ENCODE measurements at regions not wholly inside any gene's neighbourhood (a gene's known extent, or its start where the extent isn't known, plus 50 kb on each side); places are given as distances from the start of the nearest gene placed in this dataset.
A peak's percentile ranks its signal among the peaks of the same experiment; 100 is the strongest.

DNA sequence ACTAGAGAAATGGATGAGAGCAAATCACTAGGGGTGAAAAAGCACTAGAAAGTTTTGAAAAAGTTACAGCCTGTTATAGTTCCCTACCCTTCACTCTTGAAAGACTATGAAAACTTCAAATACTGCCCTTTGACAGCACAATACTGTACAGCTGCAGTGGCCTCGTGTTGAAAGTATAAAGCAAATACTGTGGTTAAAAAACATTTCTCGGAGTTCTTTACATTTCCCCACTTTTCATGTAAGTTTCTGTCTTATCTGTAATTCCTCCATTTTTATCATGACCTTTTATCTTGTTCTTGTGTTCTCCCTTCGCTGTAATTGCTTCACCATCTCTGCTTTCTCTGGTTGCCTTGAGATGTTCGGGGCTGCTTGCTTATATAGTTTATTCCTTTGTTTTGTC, 423.8 kb upstream of the CFAP20DC start:
- no peaks in the 10 kb centered on the region for H3K36me3 ChIP-seq (ENCODE audit: control insufficient read depth, insufficient read depth, low read length)
- no peak for DNase-seq
- H3K27me3 ChIP-seq (ENCODE audit: control insufficient read depth, insufficient read depth, low read length): no peaks in the 10 kb centered on the region
- 35% methylated on average over 3 of the region's 4 CpGs for WGBS (ENCODE audit: insufficient coverage, low lambda C conversion rate)
- no peaks in the 10 kb centered on the region for H3K9me3 ChIP-seq (ENCODE audit: control insufficient read depth, low read depth, low read length)
- no peak overlapping the region for H3K4me3 ChIP-seq (ENCODE audit: low read length)
- no peaks in the 10 kb centered on the region for H3K4me1 ChIP-seq (ENCODE audit: control insufficient read depth, insufficient read depth, low read length)
- no peak overlapping the region for H3K27ac ChIP-seq (ENCODE audit: low read length)

DNA sequence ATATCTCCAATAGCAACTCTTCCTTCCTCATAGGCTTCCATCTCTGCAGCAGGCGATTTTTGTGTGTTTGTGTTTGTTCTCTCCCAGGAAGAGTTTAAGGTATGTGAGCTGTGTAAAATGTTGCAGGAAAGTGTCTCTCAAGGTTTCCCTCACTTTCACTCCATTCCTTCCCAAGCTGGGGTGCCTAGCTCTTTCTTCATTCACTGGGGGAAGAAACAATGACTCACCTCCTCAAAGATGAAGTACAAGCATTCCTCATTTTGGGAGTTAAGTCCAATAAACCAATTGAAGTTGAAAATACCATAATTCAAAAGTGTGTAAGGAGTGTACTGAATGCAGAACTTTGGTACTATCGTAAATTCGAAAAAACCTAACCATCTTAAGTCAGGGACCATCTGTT, 422.7 kb upstream of the CFAP20DC start:
- H3K4me3 ChIP-seq (ENCODE audit: low read length): no peak overlapping the region
- WGBS (ENCODE audit: insufficient coverage, low lambda C conversion rate): no CpG with 5 or more reads among the region's 3 CpGs
- H3K36me3 ChIP-seq (ENCODE audit: control insufficient read depth, insufficient read depth, low read length): no peaks in the 10 kb centered on the region
- DNase-seq: no peak
- H3K4me1 ChIP-seq (ENCODE audit: control insufficient read depth, insufficient read depth, low read length): no peaks in the 10 kb centered on the region
- no peaks in the 10 kb centered on the region for H3K9me3 ChIP-seq (ENCODE audit: control insufficient read depth, low read depth, low read length)
- H3K27ac ChIP-seq (ENCODE audit: low read length): no peak overlapping the region
- H3K27me3 ChIP-seq (ENCODE audit: control insufficient read depth, insufficient read depth, low read length): no peaks in the 10 kb centered on the region

GRCh38 chr3:59469948-59470723, 420.3 kb upstream of the CFAP20DC start:
- Histone ChIP-seq H3K4me3 (ENCODE audit: low read length) (no peak overlapping the region), H3K4me1 (ENCODE audit: control insufficient read depth, insufficient read depth, low read length) (no peaks in the 10 kb centered on the region), H3K27me3 (ENCODE audit: control insufficient read depth, insufficient read depth, low read length) (no peaks in the 10 kb centered on the region), H3K9me3 (ENCODE audit: control insufficient read depth, low read depth, low read length) (no peaks in the 10 kb centered on the region), H3K27ac (ENCODE audit: low read length) (no peak overlapping the region), H3K36me3 (ENCODE audit: control insufficient read depth, insufficient read depth, low read length) (no peaks in the 10 kb centered on the region)
- no CpG with 5 or more reads among the region's 2 CpGs for WGBS (ENCODE audit: insufficient coverage, low lambda C conversion rate)
- DNase-seq: no peak

DNA sequence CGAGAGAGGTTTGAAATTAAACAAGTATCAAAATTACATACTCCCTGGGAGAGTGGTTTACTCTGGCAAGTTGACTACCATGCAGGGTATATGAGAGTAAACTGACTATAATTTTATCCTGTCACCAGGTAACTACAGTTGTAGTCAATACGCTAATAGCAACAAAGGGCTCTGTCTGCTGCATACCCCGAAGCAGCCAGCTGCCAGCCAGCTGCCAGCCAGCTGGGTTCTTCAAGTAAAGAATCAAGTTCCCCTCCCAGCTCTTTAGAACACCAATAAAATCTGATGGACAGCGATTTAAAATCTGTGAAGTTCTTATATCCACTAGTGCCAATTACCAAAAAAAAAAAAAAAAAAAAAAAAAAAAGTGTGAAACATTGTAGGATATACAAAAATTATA, 417.7 kb upstream of the CFAP20DC start:
- WGBS (ENCODE audit: insufficient coverage, low lambda C conversion rate): 100% methylated on average over 1 of the region's 4 CpGs
- H3K4me1 ChIP-seq (ENCODE audit: control insufficient read depth, insufficient read depth, low read length): no peaks in the 10 kb centered on the region
- no peak overlapping the region for H3K4me3 ChIP-seq (ENCODE audit: low read length)
- no peaks in the 10 kb centered on the region for H3K27me3 ChIP-seq (ENCODE audit: control insufficient read depth, insufficient read depth, low read length)
- H3K9me3 ChIP-seq (ENCODE audit: control insufficient read depth, low read depth, low read length): no peaks in the 10 kb centered on the region
- no peaks in the 10 kb centered on the region for H3K36me3 ChIP-seq (ENCODE audit: control insufficient read depth, insufficient read depth, low read length)
- DNase-seq: no peak
- no peak overlapping the region for H3K27ac ChIP-seq (ENCODE audit: low read length)

DNA sequence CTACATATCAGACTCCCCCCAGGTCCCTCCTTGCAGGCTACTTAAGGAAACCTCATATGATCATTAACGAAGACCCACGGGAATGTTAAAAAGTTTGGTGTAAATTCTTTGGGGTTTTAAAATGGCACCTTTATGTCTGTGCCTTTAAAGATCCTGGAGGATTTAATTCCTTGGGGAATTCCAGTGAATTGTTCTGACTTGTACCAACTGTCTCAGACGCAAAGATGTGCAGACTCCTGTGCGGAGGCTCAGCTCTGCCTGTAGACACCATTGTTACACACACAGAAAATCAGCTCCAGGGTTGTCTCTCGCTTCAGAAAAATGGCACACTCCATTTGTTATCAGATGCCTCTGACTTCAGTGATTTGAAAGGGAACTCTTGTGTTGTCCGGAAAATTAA, 414.4 kb upstream of the CFAP20DC start:
- no peak for DNase-seq
- H3K27ac ChIP-seq (ENCODE audit: low read length): no peak overlapping the region
- H3K4me3 ChIP-seq (ENCODE audit: low read length): no peak overlapping the region
- no peaks in the 10 kb centered on the region for H3K27me3 ChIP-seq (ENCODE audit: control insufficient read depth, insufficient read depth, low read length)
- no peaks in the 10 kb centered on the region for H3K36me3 ChIP-seq (ENCODE audit: control insufficient read depth, insufficient read depth, low read length)
- no CpG with 5 or more reads among the region's 6 CpGs for WGBS (ENCODE audit: insufficient coverage, low lambda C conversion rate)
- H3K4me1 ChIP-seq (ENCODE audit: control insufficient read depth, insufficient read depth, low read length): no peaks in the 10 kb centered on the region
- H3K9me3 ChIP-seq (ENCODE audit: control insufficient read depth, low read depth, low read length): no peaks in the 10 kb centered on the region

DNA sequence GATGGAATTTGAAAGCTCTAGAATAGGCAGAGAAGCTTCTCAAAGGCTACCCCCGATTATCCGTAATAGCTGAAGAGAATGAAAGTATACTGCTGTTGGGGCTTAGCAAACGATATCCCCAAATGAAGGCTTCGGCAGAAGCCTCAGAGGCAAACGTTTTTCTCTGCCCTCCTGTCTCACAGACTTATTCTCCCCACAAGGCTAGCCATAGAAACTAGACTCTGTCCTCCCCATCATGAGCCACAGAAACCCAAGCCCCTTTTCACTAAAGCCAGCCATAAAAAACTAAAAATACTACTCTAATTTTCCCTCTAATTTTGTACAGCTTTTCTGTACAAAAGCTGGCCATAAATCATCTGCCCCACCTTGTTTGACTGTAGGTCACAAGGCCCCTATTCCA, 413.4 kb upstream of the CFAP20DC start:
- Histone ChIP-seq H3K4me3 (ENCODE audit: low read length) (no peak overlapping the region), H3K27ac (ENCODE audit: low read length) (no peak overlapping the region), H3K4me1 (ENCODE audit: control insufficient read depth, insufficient read depth, low read length) (no peaks in the 10 kb centered on the region), H3K27me3 (ENCODE audit: control insufficient read depth, insufficient read depth, low read length) (no peaks in the 10 kb centered on the region), H3K36me3 (ENCODE audit: control insufficient read depth, insufficient read depth, low read length) (no peaks in the 10 kb centered on the region), H3K9me3 (ENCODE audit: control insufficient read depth, low read depth, low read length) (no peaks in the 10 kb centered on the region)
- no CpG with 5 or more reads among the region's 5 CpGs for WGBS (ENCODE audit: insufficient coverage, low lambda C conversion rate)
- no peak for DNase-seq

DNA sequence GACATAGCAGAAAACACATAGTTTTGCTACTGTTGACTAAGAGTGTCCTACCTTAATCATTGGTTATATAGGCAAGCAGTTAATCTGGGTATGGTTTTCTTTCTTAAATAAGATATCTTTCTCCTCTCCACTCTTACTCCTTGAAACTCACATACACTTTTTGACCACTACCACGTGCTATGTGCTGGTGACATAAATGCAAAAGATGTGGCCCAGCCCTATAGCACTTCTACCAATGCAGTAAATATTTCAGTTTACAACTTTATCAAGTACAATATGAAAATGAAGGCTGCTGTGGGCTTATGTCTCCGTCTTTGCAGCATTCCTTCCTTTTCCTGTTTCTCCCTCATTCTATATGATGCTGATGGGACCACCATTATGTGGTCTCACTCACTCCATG, 410.2 kb upstream of the CFAP20DC start:
- WGBS (ENCODE audit: insufficient coverage, low lambda C conversion rate): no CpG with 5 or more reads among the region's 2 CpGs
- no peak for DNase-seq
- Histone ChIP-seq H3K4me1 (ENCODE audit: control insufficient read depth, insufficient read depth, low read length) (no peaks in the 10 kb centered on the region), H3K27me3 (ENCODE audit: control insufficient read depth, insufficient read depth, low read length) (no peaks in the 10 kb centered on the region), H3K36me3 (ENCODE audit: control insufficient read depth, insufficient read depth, low read length) (no peaks in the 10 kb centered on the region), H3K27ac (ENCODE audit: low read length) (no peak overlapping the region), H3K4me3 (ENCODE audit: low read length) (no peak overlapping the region), H3K9me3 (ENCODE audit: control insufficient read depth, low read depth, low read length) (no peaks in the 10 kb centered on the region)

- DNase-seq: no peak
- H3K4me1 ChIP-seq (ENCODE audit: control insufficient read depth, insufficient read depth, low read length): no peaks in the 10 kb centered on the region
- H3K4me3 ChIP-seq (ENCODE audit: low read length): no peak overlapping the region
- no peak overlapping the region for H3K27ac ChIP-seq (ENCODE audit: low read length)
- no CpG with 5 or more reads among the region's 7 CpGs for WGBS (ENCODE audit: insufficient coverage, low lambda C conversion rate)
- H3K27me3 ChIP-seq (ENCODE audit: control insufficient read depth, insufficient read depth, low read length): no peaks in the 10 kb centered on the region
- no peaks in the 10 kb centered on the region for H3K9me3 ChIP-seq (ENCODE audit: control insufficient read depth, low read depth, low read length)
- H3K36me3 ChIP-seq (ENCODE audit: control insufficient read depth, insufficient read depth, low read length): no peaks in the 10 kb centered on the region
Observed at GRCh38 chr3:59456852-59457485, 407.1 kb upstream of the CFAP20DC start.

- no peak overlapping the region for H3K27ac ChIP-seq (ENCODE audit: low read length)
- H3K27me3 ChIP-seq (ENCODE audit: control insufficient read depth, insufficient read depth, low read length): peaks cover 2% of the 10 kb centered on the region
- H3K36me3 ChIP-seq (ENCODE audit: control insufficient read depth, insufficient read depth, low read length): no peaks in the 10 kb centered on the region
- WGBS (ENCODE audit: insufficient coverage, low lambda C conversion rate): no CpG with 5 or more reads among the region's 7 CpGs
- no peak overlapping the region for H3K4me3 ChIP-seq (ENCODE audit: low read length)
- no peaks in the 10 kb centered on the region for H3K4me1 ChIP-seq (ENCODE audit: control insufficient read depth, insufficient read depth, low read length)
- DNase-seq: no peak
- H3K9me3 ChIP-seq (ENCODE audit: control insufficient read depth, low read depth, low read length): no peaks in the 10 kb centered on the region
Observed at GRCh38 chr3:59451800-59452746, 402.2 kb upstream of the CFAP20DC start.

DNA sequence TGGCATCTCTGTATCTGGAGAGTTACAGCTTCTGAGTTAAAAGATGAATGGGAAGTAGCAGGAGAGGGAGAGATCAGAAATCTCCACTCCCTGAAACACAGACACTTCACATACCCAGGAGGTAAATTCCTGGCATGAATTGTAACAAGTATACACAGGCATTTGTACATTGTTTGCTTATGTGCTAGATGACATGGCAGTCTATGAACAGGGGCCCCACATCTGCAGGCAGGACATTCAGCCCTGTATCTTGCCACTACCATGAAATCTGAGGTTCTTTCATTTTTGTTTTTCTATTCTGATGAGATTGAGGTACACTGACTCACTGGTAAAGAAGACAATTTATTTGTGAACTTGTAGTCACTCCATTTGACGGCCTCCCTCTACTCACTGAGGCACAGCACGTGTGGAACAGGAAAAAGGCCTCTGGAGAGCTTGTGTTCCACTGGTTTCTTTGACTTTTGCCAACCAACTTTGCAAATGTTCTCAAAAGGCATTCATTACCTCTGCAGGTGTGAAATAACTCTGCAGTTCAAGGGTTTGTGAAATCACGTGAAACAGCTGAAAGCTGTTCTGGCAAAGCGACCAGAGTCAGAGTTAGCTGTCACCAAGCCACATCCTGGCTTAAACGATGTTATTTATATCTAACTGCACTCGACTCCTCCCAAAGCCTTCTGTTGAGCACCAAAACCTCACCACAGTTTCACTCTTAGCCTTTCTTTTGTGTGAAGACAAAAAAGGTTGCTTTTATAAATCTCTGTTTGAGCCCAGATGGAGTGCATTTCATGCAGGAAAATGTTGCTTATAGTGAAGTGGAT, 401.3 kb upstream of the CFAP20DC start:
- Histone ChIP-seq H3K36me3 (ENCODE audit: control insufficient read depth, insufficient read depth, low read length) (no peaks in the 10 kb centered on the region), H3K27ac (ENCODE audit: low read length) (no peak overlapping the region), H3K4me3 (ENCODE audit: low read length) (no peak overlapping the region), H3K4me1 (ENCODE audit: control insufficient read depth, insufficient read depth, low read length) (no peaks in the 10 kb centered on the region), H3K9me3 (ENCODE audit: control insufficient read depth, low read depth, low read length) (no peaks in the 10 kb centered on the region), H3K27me3 (ENCODE audit: control insufficient read depth, insufficient read depth, low read length) (peaks cover 2% of the 10 kb centered on the region)
- WGBS (ENCODE audit: insufficient coverage, low lambda C conversion rate): no CpG with 5 or more reads among the region's 6 CpGs
- DNase-seq: peak; percentile 6 to 16

All from large intestine (tissue), 3 donors.